ENCODE measurements at regions not wholly inside any gene's neighbourhood (a gene's known extent, or its start where the extent isn't known, plus 50 kb on each side); places are given as distances from the start of the nearest gene placed in this dataset.

DNA sequence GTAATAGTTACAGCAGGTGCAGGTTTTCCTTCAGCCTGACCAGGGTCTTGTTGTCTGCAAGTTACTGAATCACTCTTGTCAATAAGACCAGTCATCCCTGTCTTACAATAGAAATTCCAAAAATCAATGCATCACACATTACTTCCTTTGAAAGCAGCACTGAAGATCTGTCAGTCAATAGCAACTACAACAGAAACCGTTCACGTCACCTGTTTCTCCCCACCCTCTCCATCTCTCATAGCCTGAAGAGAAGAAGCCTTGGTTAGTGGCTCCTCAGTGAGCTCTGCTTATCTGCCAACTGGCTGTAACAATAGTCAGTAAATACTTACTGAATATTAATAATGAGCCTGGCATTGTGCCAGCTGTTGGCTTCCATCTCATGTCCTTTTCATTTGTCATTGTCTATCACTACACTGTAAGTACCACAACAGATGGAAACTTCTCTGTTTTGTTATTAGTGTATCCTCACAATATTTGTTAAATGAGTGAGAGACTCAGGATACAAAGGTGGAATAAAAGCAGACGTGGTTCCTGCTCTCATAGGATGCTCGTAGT lies 195.2 kb downstream of the S1PR1 start:
- Histone ChIP-seq H3K4me1 (peaks cover 0 to 19% (median 3%) of the 10 kb centered on the region in 6 donors), H3K36me3 (no peaks in the 10 kb centered on the region), H3K27me3 (replicated peaks in 1 of 7) (no peaks in the 10 kb centered on the region), H3K4me3 (no peak overlapping the region), H3K27ac (no peak overlapping the region), H3K9me3 (peaks cover 0 to 15% (median 5%) of the 10 kb centered on the region in 8 donors)
- no peak for TF ChIP-seq POLR2A (IDR thresholded peaks at IDR 0.05)
- TF ChIP-seq, protein P1, sequence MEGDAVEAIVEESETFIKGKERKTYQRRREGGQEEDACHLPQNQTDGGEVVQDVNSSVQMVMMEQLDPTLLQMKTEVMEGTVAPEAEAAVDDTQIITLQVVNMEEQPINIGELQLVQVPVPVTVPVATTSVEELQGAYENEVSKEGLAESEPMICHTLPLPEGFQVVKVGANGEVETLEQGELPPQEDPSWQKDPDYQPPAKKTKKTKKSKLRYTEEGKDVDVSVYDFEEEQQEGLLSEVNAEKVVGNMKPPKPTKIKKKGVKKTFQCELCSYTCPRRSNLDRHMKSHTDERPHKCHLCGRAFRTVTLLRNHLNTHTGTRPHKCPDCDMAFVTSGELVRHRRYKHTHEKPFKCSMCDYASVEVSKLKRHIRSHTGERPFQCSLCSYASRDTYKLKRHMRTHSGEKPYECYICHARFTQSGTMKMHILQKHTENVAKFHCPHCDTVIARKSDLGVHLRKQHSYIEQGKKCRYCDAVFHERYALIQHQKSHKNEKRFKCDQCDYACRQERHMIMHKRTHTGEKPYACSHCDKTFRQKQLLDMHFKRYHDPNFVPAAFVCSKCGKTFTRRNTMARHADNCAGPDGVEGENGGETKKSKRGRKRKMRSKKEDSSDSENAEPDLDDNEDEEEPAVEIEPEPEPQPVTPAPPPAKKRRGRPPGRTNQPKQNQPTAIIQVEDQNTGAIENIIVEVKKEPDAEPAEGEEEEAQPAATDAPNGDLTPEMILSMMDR (IDR thresholded peaks at IDR 0.05 in 8 of 11, conservative IDR thresholded peaks at IDR 0.05 in 3 of 11), result no peak
- TF ChIP-seq POLR2AphosphoS5 (IDR thresholded peaks at IDR 0.05), result no peak
- no peak for DNase-seq
- intact Hi-C loops (cut with DNase I; ENCODE audit: low total_unique reads), result no loop called here
- 79 to 89% (median 85%) methylated on average over 4 of the region's 4 CpGs for WGBS, 5 donors

DNA sequence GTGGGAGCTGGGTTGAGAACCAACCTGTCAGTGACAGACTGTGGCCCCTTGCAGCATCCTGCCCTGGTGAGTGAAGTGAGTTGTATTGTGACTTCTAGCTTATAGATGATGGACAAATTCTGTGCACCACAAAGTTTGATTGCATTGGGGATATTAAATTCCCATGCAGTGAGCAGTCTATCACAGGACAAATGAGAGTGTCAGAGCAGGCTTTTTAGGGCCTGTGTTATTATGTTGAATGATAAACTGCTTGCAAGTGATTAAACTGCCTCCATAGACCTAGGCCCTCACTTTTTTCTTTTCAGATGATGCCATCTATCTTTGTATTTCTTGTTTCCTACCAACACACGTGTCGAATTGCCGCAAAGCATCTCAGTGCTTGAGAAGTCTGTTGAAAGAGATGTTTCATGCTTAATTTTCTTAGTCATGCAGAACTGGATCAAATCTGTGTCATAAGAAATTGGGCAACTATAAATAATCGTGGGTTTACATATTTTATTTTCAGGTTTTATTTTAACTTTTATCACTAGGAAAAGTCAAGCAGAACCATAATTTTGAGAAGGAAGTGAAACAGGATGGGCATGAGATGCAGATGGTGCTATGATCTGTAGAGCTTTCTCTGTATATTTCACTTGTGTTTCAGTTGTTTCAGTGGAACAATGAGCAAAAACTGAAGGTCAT lies 199.2 kb downstream of the S1PR1 start:
- 53 to 66% (median 57%) methylated on average over 4 of the region's 4 CpGs for WGBS, 5 donors
- intact Hi-C loops (cut with DNase I; ENCODE audit: low total_unique reads), result no loop called here
- no peak for DNase-seq
- H3K27ac ChIP-seq, result peak overlapping the region in 4 of 8 donors; percentile 43 to 67 (median 53)
- H3K9me3 ChIP-seq, result no peaks in the 10 kb centered on the region
- peaks cover 0 to 32% (median 8%) of the 10 kb centered on the region in 6 donors for H3K4me1 ChIP-seq
- H3K27me3 ChIP-seq (replicated peaks in 1 of 7), result no peaks in the 10 kb centered on the region
- TF ChIP-seq POLR2A (IDR thresholded peaks at IDR 0.05) (no peak), POLR2AphosphoS5 (IDR thresholded peaks at IDR 0.05) (no peak)
- TF ChIP-seq, protein P1 (IDR thresholded peaks at IDR 0.05 in 8 of 11, conservative IDR thresholded peaks at IDR 0.05 in 3 of 11), result no peak
- no peak overlapping the region for H3K4me3 ChIP-seq
- H3K36me3 ChIP-seq, result no peaks in the 10 kb centered on the region

DNA sequence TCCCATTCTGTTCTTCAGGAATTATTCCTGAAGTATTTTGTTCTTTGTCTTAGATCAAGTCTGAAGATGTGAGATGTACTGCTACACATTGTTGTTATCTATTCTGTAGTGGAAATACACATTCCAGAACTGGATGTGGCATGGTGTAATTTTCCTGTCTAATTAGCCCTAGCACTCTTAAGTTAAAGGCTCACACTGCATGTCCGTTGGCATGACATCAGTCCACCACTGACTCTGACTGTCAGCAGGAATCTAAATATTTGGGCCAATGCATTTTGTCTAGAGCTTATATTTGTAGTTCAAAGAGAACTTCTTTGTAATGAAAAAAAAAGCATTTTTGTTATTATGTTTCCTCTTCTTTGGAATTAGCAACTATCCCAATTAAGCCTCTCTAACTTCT lies 201.0 kb downstream of the S1PR1 start:
- DNase-seq, result no peak
- WGBS, 5 donors, result 63 to 90% (median 82%) methylated on average over 1 of the region's 1 CpG
- TF ChIP-seq, protein P1 (IDR thresholded peaks at IDR 0.05 in 8 of 11, conservative IDR thresholded peaks at IDR 0.05 in 3 of 11), result no peak
- TF ChIP-seq POLR2AphosphoS5 (IDR thresholded peaks at IDR 0.05) (no peak), POLR2A (IDR thresholded peaks at IDR 0.05) (no peak)
- Histone ChIP-seq H3K4me1 (peaks cover 0 to 32% (median 8%) of the 10 kb centered on the region in 6 donors), H3K9me3 (no peaks in the 10 kb centered on the region), H3K4me3 (no peak overlapping the region), H3K27me3 (replicated peaks in 1 of 7) (no peaks in the 10 kb centered on the region), H3K27ac (no peak overlapping the region), H3K36me3 (no peaks in the 10 kb centered on the region)
- intact Hi-C loops (cut with DNase I; ENCODE audit: low total_unique reads), result no loop called here

DNA sequence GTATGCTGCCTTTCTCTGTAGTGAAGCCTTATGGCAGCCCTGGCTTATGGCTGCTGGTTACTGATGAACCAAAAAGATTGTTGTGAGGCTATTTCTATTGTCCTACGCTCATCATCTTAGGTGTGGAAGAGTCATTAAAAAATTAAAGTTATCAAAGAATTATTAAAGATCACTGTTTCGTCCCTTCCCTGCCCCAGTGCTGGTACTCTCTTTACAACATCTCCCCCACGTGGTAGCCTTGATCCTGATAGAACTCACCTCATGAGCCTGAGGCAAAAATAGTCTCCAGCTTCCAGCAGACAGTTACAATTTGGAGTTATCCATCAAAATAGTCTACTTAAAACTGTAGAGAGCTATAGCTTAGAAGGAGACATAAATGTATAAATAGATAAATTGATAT lies 201.5 kb downstream of the S1PR1 start:
- WGBS, 5 donors, result 36 to 46% (median 40%) methylated on average over 3 of the region's 3 CpGs
- Histone ChIP-seq H3K27ac (no peak overlapping the region), H3K4me3 (no peak overlapping the region), H3K9me3 (no peaks in the 10 kb centered on the region), H3K36me3 (no peaks in the 10 kb centered on the region), H3K4me1 (peaks cover 0 to 32% (median 8%) of the 10 kb centered on the region in 6 donors), H3K27me3 (replicated peaks in 1 of 7) (no peaks in the 10 kb centered on the region)
- intact Hi-C loops (cut with DNase I; ENCODE audit: low total_unique reads), result no loop called here
- no peak for DNase-seq
- TF ChIP-seq POLR2AphosphoS5 (IDR thresholded peaks at IDR 0.05), result no peak
- TF ChIP-seq, protein P1 (IDR thresholded peaks at IDR 0.05 in 8 of 11, conservative IDR thresholded peaks at IDR 0.05 in 3 of 11), result peak in 6 of 11 experiments; percentile 21 to 39 (median 27)
